ENCODE measurements at regions not wholly inside any gene's neighbourhood (a gene's known extent, or its start where the extent isn't known, plus 50 kb on each side); places are given as distances from the start of the nearest gene placed in this dataset.

GRCh38 chr5:167303582-167303981 is 987.9 kb upstream of the WWC1 start:
- intact Hi-C loops (cut with micrococcal nuclease), result no loop called here
- ChIA-PET POLR2A (no interaction called here), CTCF (no interaction called here)
- Mint-ChIP-seq H3K4me1 (ENCODE audit: low read depth) (no peaks in the 10 kb centered on the region), H3K27ac (no peak overlapping the region), H3K9me3 (no peaks in the 10 kb centered on the region), H3K4me3 (no peak overlapping the region), H3K36me3 (ENCODE audit: low read depth) (no peaks in the 10 kb centered on the region), H3K27me3 (no peaks in the 10 kb centered on the region)
- TF ChIP-seq, protein P1, sequence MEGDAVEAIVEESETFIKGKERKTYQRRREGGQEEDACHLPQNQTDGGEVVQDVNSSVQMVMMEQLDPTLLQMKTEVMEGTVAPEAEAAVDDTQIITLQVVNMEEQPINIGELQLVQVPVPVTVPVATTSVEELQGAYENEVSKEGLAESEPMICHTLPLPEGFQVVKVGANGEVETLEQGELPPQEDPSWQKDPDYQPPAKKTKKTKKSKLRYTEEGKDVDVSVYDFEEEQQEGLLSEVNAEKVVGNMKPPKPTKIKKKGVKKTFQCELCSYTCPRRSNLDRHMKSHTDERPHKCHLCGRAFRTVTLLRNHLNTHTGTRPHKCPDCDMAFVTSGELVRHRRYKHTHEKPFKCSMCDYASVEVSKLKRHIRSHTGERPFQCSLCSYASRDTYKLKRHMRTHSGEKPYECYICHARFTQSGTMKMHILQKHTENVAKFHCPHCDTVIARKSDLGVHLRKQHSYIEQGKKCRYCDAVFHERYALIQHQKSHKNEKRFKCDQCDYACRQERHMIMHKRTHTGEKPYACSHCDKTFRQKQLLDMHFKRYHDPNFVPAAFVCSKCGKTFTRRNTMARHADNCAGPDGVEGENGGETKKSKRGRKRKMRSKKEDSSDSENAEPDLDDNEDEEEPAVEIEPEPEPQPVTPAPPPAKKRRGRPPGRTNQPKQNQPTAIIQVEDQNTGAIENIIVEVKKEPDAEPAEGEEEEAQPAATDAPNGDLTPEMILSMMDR (IDR thresholded peaks at IDR 0.05), result no peak
- ATAC-seq (no peak), DNase-seq (no peak)

GRCh38 chr5:167304834-167305469 is 986.5 kb upstream of the WWC1 start:
- Mint-ChIP-seq H3K4me3 (no peak overlapping the region), H3K27me3 (no peaks in the 10 kb centered on the region), H3K36me3 (ENCODE audit: low read depth) (no peaks in the 10 kb centered on the region), H3K9me3 (peaks cover 5% of the 10 kb centered on the region), H3K4me1 (ENCODE audit: low read depth) (no peaks in the 10 kb centered on the region), H3K27ac (no peak overlapping the region)
- intact Hi-C loops (cut with micrococcal nuclease), result no loop called here
- TF ChIP-seq, protein P1 (IDR thresholded peaks at IDR 0.05), result no peak
- POLR2A ChIA-PET, result no interaction called here
- DNase-seq, result no peak
- CTCF ChIA-PET, result no interaction called here
- ATAC-seq, result no peak

- no peaks in the 10 kb centered on the region for H3K36me3 Mint-ChIP-seq (ENCODE audit: low read depth)
- no peaks in the 10 kb centered on the region for H3K4me1 Mint-ChIP-seq (ENCODE audit: low read depth)
- TF ChIP-seq, protein P1 (IDR thresholded peaks at IDR 0.05), result no peak
- H3K9me3 Mint-ChIP-seq, result peaks cover 5% of the 10 kb centered on the region
- no peak for DNase-seq
- CTCF ChIA-PET, result no interaction called here
- ATAC-seq, result no peak
- no peak overlapping the region for H3K27ac Mint-ChIP-seq
- no peaks in the 10 kb centered on the region for H3K27me3 Mint-ChIP-seq
- intact Hi-C loops (cut with micrococcal nuclease), result no loop called here
- H3K4me3 Mint-ChIP-seq, result no peak overlapping the region
- POLR2A ChIA-PET, result no interaction called here
Observed at GRCh38 chr5:167305591-167306213, 985.7 kb upstream of the WWC1 start.

- peaks cover 5% of the 10 kb centered on the region for H3K9me3 Mint-ChIP-seq
- H3K27ac Mint-ChIP-seq, result no peak overlapping the region
- TF ChIP-seq, protein P1 (IDR thresholded peaks at IDR 0.05), result no peak
- CTCF ChIA-PET, result no interaction called here
- no peak overlapping the region for H3K4me3 Mint-ChIP-seq
- ATAC-seq (no peak), DNase-seq (no peak)
- no peaks in the 10 kb centered on the region for H3K4me1 Mint-ChIP-seq (ENCODE audit: low read depth)
- POLR2A ChIA-PET, result interaction anchor here (0.5 kb wide), 1 partner anchor 116 kb away, joined by 3 read pairs; no protein-coding TSS in a partner anchor
- no peaks in the 10 kb centered on the region for H3K27me3 Mint-ChIP-seq
- no peaks in the 10 kb centered on the region for H3K36me3 Mint-ChIP-seq (ENCODE audit: low read depth)
- intact Hi-C loops (cut with micrococcal nuclease), result no loop called here
Observed at GRCh38 chr5:167307042-167307441, 984.4 kb upstream of the WWC1 start.

- CTCF ChIA-PET, result no interaction called here
- Mint-ChIP-seq H3K27me3 (no peaks in the 10 kb centered on the region), H3K27ac (no peak overlapping the region), H3K9me3 (peaks cover 5% of the 10 kb centered on the region), H3K36me3 (ENCODE audit: low read depth) (no peaks in the 10 kb centered on the region), H3K4me1 (ENCODE audit: low read depth) (no peaks in the 10 kb centered on the region), H3K4me3 (no peak overlapping the region)
- TF ChIP-seq, protein P1 (IDR thresholded peaks at IDR 0.05), result no peak
- ATAC-seq (no peak), DNase-seq (no peak)
- POLR2A ChIA-PET, result no interaction called here
- intact Hi-C loops (cut with micrococcal nuclease), result no loop called here
Observed at GRCh38 chr5:167308466-167308865, 983.0 kb upstream of the WWC1 start.

Measured in activated CD8-positive, alpha-beta T cell treated with anti-CD3 and anti-CD28 coated beads for 36 hours (primary cell).